Colon (tissue), 2 donors: ENCODE measurements at regions not wholly inside any gene's neighbourhood (a gene's known extent, or its start where the extent isn't known, plus 50 kb on each side); places are given as distances from the start of the nearest gene placed in this dataset.
"Not testable (repeated sequence)": the region's sequence is repeated elsewhere in the genome, so short reads cannot be mapped to it uniquely, and the experiment has no call there.

Experiments used
- FAIRE-seq: peaks from 2 replicates; lab custom pipeline; 2012; peaks lifted over from hg19 to GRCh38; lab: Jason Lieb, UNC
- donor health status: control.
- donor health status: control.

DNA sequence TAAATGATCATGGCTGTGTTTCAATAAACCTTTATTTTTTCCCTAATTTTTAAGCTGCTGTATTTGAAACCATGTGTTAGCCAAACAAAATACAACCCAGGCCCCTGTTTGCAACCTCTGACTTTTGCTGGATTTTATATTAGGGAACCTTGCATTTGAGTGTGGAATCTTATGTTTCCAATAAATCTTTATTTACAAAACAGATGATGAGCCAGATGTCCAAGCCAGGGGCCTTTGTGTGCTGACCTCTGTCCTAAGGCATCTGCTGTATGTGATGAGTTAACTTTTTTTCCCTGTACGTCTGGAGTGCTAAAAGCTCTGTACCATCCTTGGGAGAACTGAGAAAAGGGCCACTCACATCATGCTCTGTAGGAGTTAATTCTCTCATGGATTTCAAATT is 162.9 kb downstream of the TRIB2 start:
- FAIRE-seq = no peak

DNA sequence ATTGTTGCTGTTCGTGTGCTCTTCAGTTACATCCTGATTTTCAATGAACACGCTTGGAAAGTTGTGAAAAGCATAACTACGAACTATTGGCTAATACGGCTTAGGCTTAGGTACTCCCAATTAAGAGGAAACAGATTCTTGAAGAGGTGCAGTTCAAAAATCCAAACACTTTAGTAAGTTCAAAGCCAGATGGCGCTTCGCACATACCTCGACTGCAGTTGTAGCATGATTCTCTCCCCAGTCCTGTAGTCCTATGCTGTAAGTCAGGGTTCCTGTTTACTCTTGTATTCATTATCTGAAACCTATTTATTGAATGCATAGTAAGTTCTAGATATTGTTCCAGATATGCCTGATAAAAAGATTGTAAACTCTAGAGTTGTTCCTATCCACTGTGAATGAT is 165.2 kb downstream of the TRIB2 start:
- no peak for FAIRE-seq

GRCh38 chr2:12882393-12882792 is 165.7 kb downstream of the TRIB2 start:
- no peak for FAIRE-seq

DNA sequence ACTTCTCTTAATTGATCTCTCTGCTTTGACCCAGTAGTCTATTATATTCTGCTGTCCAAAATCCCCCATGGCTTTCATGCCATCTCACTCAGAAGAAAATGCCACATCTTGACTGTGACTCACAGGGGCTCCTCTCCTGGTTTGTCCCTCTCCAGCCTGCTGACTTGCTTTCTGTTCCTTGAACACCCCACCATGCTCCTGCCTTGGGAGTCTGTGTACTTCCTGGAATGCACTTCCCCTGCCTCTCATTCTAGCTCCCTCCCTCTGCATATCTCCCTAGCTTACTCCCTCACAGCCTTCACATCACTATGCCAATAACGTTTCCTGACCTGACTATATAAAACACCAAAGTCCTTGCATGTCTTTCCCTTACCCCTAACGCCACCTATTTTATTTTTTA is 167.2 kb downstream of the TRIB2 start:
- FAIRE-seq = no peak

- FAIRE-seq = no peak
Measured at GRCh38 chr2:12884713-12885282, 168.1 kb downstream of the TRIB2 start.

GRCh38 chr2:12890066-12890465 is 173.3 kb downstream of the TRIB2 start:
- FAIRE-seq = no peak

GRCh38 chr2:12890481-12890991 is 173.8 kb downstream of the TRIB2 start:
- FAIRE-seq = no peak

DNA sequence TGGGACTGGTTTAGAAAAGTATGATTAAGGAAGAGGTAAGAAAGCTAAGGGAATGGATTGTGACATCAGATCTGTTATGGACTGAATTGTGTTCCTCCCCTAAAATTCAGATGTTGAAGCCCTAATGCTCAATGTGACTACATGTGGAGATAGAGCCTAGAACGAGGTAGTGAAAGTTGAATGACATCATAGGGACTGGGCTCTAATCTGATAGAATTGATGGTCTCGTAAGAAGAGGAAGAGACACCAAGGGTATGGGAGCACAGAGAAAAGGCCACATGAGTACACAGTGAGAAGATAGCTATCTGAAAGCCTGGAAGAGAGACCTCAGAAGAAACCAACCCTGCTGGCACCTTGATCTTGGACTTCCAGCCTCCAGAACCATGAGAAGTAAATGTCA is 178.3 kb downstream of the TRIB2 start:
- no peak for FAIRE-seq

- no peak for FAIRE-seq
Measured at GRCh38 chr2:12896318-12896982, 179.7 kb downstream of the TRIB2 start.

- FAIRE-seq = no peak
Measured at GRCh38 chr2:12897181-12897580, 180.4 kb downstream of the TRIB2 start.

GRCh38 chr2:12903272-12903671 is 186.5 kb downstream of the TRIB2 start:
- no peak for FAIRE-seq

GRCh38 chr2:12910431-12910830 is 193.7 kb downstream of the TRIB2 start:
- FAIRE-seq = no peak

GRCh38 chr2:12915787-12916186 is 199.1 kb downstream of the TRIB2 start:
- FAIRE-seq = no peak

DNA sequence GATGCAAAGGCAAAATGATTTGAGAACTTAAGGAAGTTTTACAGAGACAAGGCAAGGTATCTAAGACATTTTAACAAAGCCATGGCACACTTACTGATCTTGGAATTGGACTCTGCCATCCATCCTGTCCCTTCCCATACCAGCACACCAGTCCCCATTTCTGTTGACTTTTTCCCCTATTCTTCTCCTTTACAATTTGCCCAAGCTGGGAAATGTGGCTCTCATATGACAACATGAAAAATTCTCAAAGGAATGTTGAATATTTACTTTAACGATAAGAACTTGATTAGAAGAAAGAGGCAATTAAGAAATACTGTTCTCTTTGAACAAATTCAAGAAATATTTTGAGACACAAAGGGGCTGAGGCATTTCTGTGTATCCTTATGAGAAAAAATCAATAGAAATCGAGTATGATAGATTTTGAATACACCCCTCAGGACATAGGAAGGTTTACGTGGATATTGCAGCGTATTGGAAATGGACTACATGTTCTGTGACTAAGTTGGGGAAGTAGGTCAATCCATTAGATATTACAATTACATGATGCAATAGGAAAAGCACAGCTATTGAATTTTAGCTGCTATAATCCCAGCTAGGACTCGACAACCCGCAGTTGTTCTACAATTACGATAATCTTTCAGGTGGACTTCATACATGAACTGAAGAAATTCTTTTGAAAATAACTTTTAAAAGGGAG is 201.6 kb downstream of the TRIB2 start:
- FAIRE-seq = no peak

- FAIRE-seq = no peak
Measured at GRCh38 chr2:12918835-12919445, 202.2 kb downstream of the TRIB2 start.

- FAIRE-seq = no peak
Measured at GRCh38 chr2:12921321-12921720, 204.6 kb downstream of the TRIB2 start.

GRCh38 chr2:12923907-12924610 is 207.3 kb downstream of the TRIB2 start:
- FAIRE-seq = no peak

DNA sequence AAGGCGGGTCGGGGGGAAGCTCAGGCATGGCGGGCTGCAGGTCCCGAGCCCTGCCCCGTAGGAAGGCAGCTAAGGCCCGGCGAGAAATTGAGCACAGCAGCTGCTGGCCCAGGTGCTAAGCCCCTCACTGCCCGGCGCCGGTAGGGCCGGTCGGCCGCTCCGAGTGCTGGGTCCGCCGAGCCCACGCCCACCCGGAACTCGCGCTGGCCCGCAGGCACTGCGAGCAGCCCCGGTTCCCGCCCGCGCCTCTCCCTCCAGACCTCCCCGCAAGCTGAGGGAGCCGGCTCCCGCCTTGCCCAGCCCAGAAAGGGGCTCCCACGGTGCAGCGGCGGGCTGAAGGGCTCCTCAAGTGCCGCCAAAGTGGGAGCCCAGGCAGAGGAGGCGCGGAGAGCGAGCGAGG is 209.9 kb downstream of the TRIB2 start:
- FAIRE-seq = not testable (repeated sequence)

DNA sequence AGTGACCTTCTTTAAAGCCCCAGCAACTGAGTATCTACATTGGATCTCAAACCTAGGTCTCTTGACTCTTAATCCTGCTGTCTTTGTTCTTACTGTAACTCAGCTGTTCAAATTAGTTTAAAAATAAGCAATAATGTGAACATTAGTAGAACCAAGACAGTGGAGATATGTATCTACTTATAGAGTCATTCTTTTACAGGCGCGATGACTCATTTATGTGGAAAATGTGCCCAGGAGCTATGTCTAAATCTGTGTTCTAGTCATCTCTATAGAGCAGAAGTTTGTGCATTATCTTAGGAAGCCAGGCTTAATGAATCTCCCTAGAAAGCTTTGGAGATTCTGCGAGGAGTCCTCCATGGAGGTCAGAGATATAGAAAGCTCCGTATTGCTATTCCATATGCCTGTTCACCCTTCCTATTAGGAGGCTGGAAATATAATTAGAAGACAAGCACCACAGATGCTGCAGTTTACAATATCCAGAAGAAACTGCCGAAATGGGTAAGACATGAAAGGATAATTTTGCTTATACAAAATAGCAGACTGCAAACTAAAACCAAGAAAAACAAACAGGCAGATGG is 211.6 kb downstream of the TRIB2 start:
- FAIRE-seq = no peak

DNA sequence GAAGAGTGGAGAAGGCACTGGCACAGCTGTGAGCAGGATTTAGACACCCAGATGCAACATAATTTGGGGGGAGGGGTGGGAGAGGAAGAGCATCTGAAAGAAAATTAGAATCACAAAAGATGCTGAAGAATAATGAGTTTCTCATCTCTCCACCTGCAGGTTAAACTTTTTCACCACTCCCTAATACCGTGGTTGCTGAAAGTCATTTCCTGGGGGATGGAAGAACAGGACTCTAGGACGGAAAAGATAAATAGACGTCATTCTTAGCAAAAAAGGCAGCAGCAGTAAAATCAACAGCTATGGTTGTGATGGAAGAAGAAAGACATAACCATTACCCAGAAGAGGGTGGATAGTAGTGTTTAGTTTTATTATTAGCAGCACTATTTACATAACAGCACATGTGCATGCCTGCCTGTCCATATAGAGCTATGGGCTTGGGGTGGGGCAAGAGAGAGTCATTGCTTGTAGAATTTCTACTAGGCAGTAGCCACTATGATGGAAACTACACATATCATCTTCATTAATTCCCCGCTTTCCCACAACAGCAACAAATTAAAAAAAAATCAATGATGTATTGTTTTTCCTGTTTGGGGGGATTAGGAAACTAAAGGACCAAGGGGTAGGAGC is 212.2 kb downstream of the TRIB2 start:
- FAIRE-seq = no peak

GRCh38 chr2:12929758-12930157 is 213.0 kb downstream of the TRIB2 start:
- no peak for FAIRE-seq

DNA sequence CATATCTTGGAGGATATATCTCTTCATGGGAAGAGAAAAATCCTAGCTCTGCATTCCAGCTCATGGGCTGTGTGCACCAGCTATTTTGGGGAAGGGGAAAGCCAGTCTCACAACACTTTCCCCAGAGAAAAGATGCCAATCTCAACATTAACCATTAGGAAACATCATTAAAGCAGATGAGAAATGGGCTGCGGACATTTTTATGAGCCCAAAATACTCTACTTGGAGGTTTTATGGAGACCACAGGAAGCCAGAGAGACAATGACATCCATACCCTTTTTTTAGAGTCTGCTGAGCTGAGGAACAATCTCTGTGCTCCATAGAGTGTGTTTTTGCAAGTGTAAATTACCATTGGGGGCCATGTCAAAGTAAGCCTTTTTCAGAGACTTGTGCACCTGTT is 213.7 kb downstream of the TRIB2 start:
- FAIRE-seq = no peak
